Mesenchymal stem cell (in vitro differentiated cells and primary cell): ENCODE measurements at regions not wholly inside any gene's neighbourhood (a gene's known extent, or its start where the extent isn't known, plus 50 kb on each side); places are given as distances from the start of the nearest gene placed in this dataset.

Experiments
- DNase-seq: peaks from one replicate; pipeline ENCODE4 v3.0.0-alpha.2; 2013
- H2AFZ ChIP-seq: one replicate; pipeline ENCODE4 v1.6.1; 2013; ENCODE audit warnings: low read depth, mild to moderate bottlenecking, control low read depth, inconsistent platforms, low read length, moderate library complexity
- H2AK5ac ChIP-seq: 2 replicates; pipeline ENCODE4 v1.6.1; 2013; ENCODE audit warnings: low read length, moderate library complexity, mild to moderate bottlenecking, inconsistent platforms; ENCODE audit not compliant: severe bottlenecking
- H2BK120ac ChIP-seq: one replicate; pipeline ENCODE4 v1.6.1; 2013; ENCODE audit warnings: low read depth, mild to moderate bottlenecking, inconsistent platforms, low read length, moderate library complexity
- H2BK12ac ChIP-seq, 2 experiments: one replicate each; pipeline ENCODE4 v1.6.1; 2013; ENCODE audit warnings: inconsistent platforms in 2 of 2, low read length in 2 of 2, mild to moderate bottlenecking in 2 of 2, moderate library complexity in 2 of 2, control low read depth in 1 of 2
- H2BK15ac ChIP-seq: one replicate; pipeline ENCODE4 v1.6.1; 2013; ENCODE audit warnings: mild to moderate bottlenecking, low read depth, inconsistent platforms; ENCODE audit not compliant: poor library complexity, severe bottlenecking
- H2BK5ac ChIP-seq: 2 replicates; pipeline ENCODE4 v1.6.1; 2013; ENCODE audit warnings: low read depth, mild to moderate bottlenecking, low read length, control low read depth, inconsistent platforms; ENCODE audit not compliant: poor library complexity, severe bottlenecking
- H3K14ac ChIP-seq, 2 experiments: one replicate each; pipeline ENCODE4 v1.6.1; 2013; ENCODE audit warnings: inconsistent platforms in 2 of 2, low read length in 2 of 2, control low read depth in 1 of 2, mild to moderate bottlenecking in 1 of 2, moderate library complexity in 1 of 2
- H3K18ac ChIP-seq, 2 experiments: one replicate each; pipeline ENCODE4 v1.6.1; 2013; ENCODE audit warnings: inconsistent platforms in 2 of 2, low read length in 2 of 2, control low read depth in 1 of 2, low read depth in 1 of 2, mild to moderate bottlenecking in 1 of 2
- H3K23ac ChIP-seq, 2 experiments: one replicate each; pipeline ENCODE4 v1.6.1; 2013; ENCODE audit warnings: inconsistent platforms in 2 of 2, low read length in 2 of 2, mild to moderate bottlenecking in 2 of 2, moderate library complexity in 2 of 2, control low read depth in 1 of 2
- H3K27ac ChIP-seq: 2 replicates; pipeline ENCODE4 v1.5.1; 2013; ENCODE audit warnings: mild to moderate bottlenecking, moderate library complexity, low read length, control low read depth, inconsistent platforms; ENCODE audit not compliant: poor library complexity, severe bottlenecking
- H3K27me3 ChIP-seq, 2 experiments: 2 replicates each; pipeline versions ENCODE4 v1.6.1 to v1.7.0; 2013; ENCODE audit warnings: low read length in 2 of 2, mild to moderate bottlenecking in 2 of 2, moderate library complexity in 2 of 2, control low read depth in 1 of 2, inconsistent platforms in 1 of 2; ENCODE audit not compliant: control insufficient read depth in 1 of 2, insufficient read depth in 1 of 2
- H3K36me3 ChIP-seq, 2 experiments: 2 replicates each; pipeline versions ENCODE4 v1.6.1 to v1.7.0; 2013; ENCODE audit warnings: low read length in 2 of 2, control low read depth in 1 of 2, inconsistent platforms in 1 of 2, low read depth in 1 of 2, mild to moderate bottlenecking in 1 of 2; ENCODE audit not compliant: insufficient read depth in 2 of 2, control insufficient read depth in 1 of 2
- H3K4ac ChIP-seq, 2 experiments: one replicate each; pipeline ENCODE4 v1.6.1; 2013; ENCODE audit warnings: inconsistent platforms in 2 of 2, low read length in 2 of 2, mild to moderate bottlenecking in 2 of 2, moderate library complexity in 2 of 2, control low read depth in 1 of 2, low read depth in 1 of 2
- H3K4me1 ChIP-seq: 2 replicates; pipeline ENCODE4 v1.6.1; 2013; ENCODE audit warnings: low read depth, low read length, control low read depth; ENCODE audit not compliant: control insufficient read depth, insufficient read depth
- H3K4me2 ChIP-seq: 2 replicates; pipeline ENCODE4 v1.6.1; 2013; ENCODE audit warnings: low read length, mild to moderate bottlenecking, inconsistent platforms; ENCODE audit not compliant: poor library complexity, severe bottlenecking
- H3K4me3 ChIP-seq, 2 experiments: 2 replicates each; pipeline versions ENCODE4 v1.5.1 to v1.7.0; 2013; ENCODE audit warnings: low read length in 2 of 2, mild to moderate bottlenecking in 2 of 2, control low read depth in 1 of 2, low read depth in 1 of 2; ENCODE audit not compliant: insufficient read depth in 1 of 2
- H3K79me1 ChIP-seq: replicated peaks from 2 replicates; pipeline ENCODE4 v1.6.1; 2013; ENCODE audit warnings: mild to moderate bottlenecking, control low read depth, low read length, inconsistent platforms; ENCODE audit not compliant: poor library complexity, severe bottlenecking
- H3K9ac ChIP-seq: 2 replicates; pipeline ENCODE4 v1.7.0; 2013; ENCODE audit warnings: mild to moderate bottlenecking, low read length, moderate library complexity
- H3K9me3 ChIP-seq: 2 replicates; pipeline ENCODE4 v1.7.0; 2013; ENCODE audit warnings: mild to moderate bottlenecking, low read length; ENCODE audit not compliant: control insufficient read depth
- H4K8ac ChIP-seq: one replicate; pipeline ENCODE4 v1.6.1; 2013; ENCODE audit warnings: inconsistent platforms, mild to moderate bottlenecking, low read length, moderate library complexity
- H4K91ac ChIP-seq: one replicate; pipeline ENCODE4 v1.6.1; 2013; ENCODE audit warnings: mild to moderate bottlenecking, low read length, inconsistent platforms
- WGBS: methylation state at CpG from one replicate; pipeline ENCODE4 v1.1.7; 2013; ENCODE audit warnings: mixed read lengths; 5-methylcytosine and 5-hydroxymethylcytosine counted together

DNA sequence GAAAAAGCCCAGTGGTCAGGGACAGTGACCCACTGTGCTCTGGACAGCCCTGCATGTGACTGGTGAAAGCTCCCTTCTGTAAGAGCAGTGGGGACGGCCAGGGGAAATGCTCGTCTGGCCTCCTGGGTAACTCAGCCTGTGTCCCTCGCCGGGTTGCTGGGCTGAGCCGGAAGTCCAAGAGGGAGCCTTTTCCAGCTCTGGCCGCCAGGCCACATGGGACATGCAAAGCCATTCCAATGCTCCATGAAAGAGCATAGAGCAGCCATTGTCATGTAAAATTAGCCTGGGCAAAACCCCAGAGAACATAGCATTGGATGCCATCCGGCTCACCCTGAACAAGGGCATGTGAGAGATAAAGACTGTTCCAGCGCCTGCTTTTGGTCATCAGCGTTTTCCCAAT, 64.9 kb upstream of the ADRB1 start:
- no peak overlapping the region for H4K8ac ChIP-seq
- no peaks in the 10 kb centered on the region for H3K4me1 ChIP-seq
- H3K4me3 ChIP-seq, result no peak overlapping the region
- H3K27ac ChIP-seq, result no peak overlapping the region
- H2AK5ac ChIP-seq, result no peak overlapping the region
- 93% methylated on average over 9 of the region's 9 CpGs for WGBS
- peaks cover 0 to 14% of the 10 kb centered on the region in 2 experiments for H3K27me3 ChIP-seq
- H2BK15ac ChIP-seq, result no peak overlapping the region
- no peaks in the 10 kb centered on the region for H3K9me3 ChIP-seq
- H4K91ac ChIP-seq, result no peak overlapping the region
- H3K36me3 ChIP-seq, result no peaks in the 10 kb centered on the region
- no peak overlapping the region for H2BK12ac ChIP-seq
- H3K4me2 ChIP-seq, result no peak overlapping the region
- no peak for DNase-seq
- no peaks in the 10 kb centered on the region for H3K79me1 ChIP-seq
- no peak overlapping the region for H2BK5ac ChIP-seq
- no peak overlapping the region for H3K9ac ChIP-seq
- no peak overlapping the region for H3K4ac ChIP-seq
- no peak overlapping the region for H3K14ac ChIP-seq
- no peak overlapping the region for H2AFZ ChIP-seq
- H2BK120ac ChIP-seq, result no peak overlapping the region
- H3K18ac ChIP-seq, result no peak overlapping the region
- H3K23ac ChIP-seq, result no peak overlapping the region

DNA sequence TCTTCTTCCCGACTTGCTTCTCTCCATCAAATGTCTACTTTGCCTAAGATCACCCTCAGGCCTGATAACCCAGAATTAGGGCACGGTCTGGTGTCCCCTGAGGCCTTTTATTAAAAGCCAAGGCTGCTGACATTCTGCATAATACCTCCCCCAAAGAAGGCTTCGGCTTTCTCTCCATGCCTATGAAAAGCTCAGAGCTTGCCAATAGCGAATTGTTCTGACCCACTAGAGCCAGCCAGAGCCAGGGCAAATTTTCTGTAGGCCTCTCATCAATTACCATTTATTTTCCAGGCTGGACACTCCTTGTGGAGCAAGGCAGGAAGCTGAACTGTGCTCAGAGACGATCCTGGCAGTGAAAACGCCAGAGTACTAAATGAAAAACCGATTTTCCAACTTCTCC, 64.3 kb upstream of the ADRB1 start:
- Histone ChIP-seq H3K9me3 (no peaks in the 10 kb centered on the region), H4K91ac (no peak overlapping the region), H2BK15ac (no peak overlapping the region), H3K4me2 (no peak overlapping the region), H2BK120ac (no peak overlapping the region), H3K27me3 (peaks cover 0 to 19% of the 10 kb centered on the region in 2 experiments), H4K8ac (no peak overlapping the region), H3K9ac (no peak overlapping the region), H2BK5ac (no peak overlapping the region), H3K36me3 (no peaks in the 10 kb centered on the region), H2AFZ (no peak overlapping the region), H2BK12ac (no peak overlapping the region), H3K4me1 (no peaks in the 10 kb centered on the region), H3K27ac (no peak overlapping the region), H3K4me3 (no peak overlapping the region), H3K79me1 (no peaks in the 10 kb centered on the region), H3K23ac (no peak overlapping the region), H3K18ac (no peak overlapping the region), H2AK5ac (no peak overlapping the region), H3K14ac (no peak overlapping the region), H3K4ac (no peak overlapping the region)
- WGBS, result 83% methylated on average over 7 of the region's 7 CpGs
- DNase-seq, result no peak

DNA sequence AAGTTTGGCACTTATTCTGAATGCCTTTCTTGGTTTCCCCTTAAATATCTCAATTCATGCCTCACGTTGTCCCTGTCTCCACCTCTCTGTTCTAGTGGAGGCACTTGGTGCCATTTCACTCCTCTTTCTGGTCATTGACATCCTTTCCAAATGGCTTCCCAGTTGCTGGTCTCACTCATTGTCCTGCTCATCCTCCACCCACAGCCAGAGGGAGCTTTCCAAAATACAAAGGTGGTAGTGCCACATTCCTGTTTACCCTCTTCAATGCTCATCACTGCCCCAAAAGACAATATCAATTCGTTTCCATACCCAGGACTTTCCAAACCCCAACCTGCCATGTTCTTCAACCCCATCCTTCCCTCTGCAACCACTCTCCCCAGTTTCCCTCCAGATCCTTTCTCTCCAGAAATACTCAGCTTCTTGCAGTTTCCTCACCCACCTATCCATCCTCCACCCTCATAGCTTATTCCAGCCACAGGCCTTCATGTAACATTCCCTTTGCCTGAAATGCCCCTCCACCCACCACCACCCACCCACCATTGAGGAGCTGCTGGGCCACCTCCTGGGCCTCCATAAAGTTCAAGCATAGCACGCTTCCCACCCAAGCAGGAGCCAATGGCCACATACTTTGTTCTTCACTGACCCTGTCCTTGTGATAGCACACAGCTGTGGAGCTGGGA, 63.1 kb upstream of the ADRB1 start:
- H3K4me3 ChIP-seq, result no peak overlapping the region
- no peak overlapping the region for H3K4ac ChIP-seq
- no peak overlapping the region for H2BK120ac ChIP-seq
- no peaks in the 10 kb centered on the region for H3K9me3 ChIP-seq
- no peak overlapping the region for H2BK12ac ChIP-seq
- H3K27me3 ChIP-seq, result peaks cover 0 to 24% of the 10 kb centered on the region in 2 experiments
- H2AFZ ChIP-seq, result no peak overlapping the region
- no peak overlapping the region for H3K18ac ChIP-seq
- H3K27ac ChIP-seq, result no peak overlapping the region
- no peaks in the 10 kb centered on the region for H3K4me1 ChIP-seq
- no peak overlapping the region for H3K9ac ChIP-seq
- no peak overlapping the region for H2AK5ac ChIP-seq
- 87% methylated on average over 3 of the region's 3 CpGs for WGBS
- no peak overlapping the region for H3K23ac ChIP-seq
- H3K4me2 ChIP-seq, result no peak overlapping the region
- no peak overlapping the region for H4K8ac ChIP-seq
- no peaks in the 10 kb centered on the region for H3K79me1 ChIP-seq
- H4K91ac ChIP-seq, result no peak overlapping the region
- H2BK15ac ChIP-seq, result no peak overlapping the region
- no peak overlapping the region for H3K14ac ChIP-seq
- no peaks in the 10 kb centered on the region for H3K36me3 ChIP-seq
- DNase-seq, result no peak
- H2BK5ac ChIP-seq, result no peak overlapping the region

DNA sequence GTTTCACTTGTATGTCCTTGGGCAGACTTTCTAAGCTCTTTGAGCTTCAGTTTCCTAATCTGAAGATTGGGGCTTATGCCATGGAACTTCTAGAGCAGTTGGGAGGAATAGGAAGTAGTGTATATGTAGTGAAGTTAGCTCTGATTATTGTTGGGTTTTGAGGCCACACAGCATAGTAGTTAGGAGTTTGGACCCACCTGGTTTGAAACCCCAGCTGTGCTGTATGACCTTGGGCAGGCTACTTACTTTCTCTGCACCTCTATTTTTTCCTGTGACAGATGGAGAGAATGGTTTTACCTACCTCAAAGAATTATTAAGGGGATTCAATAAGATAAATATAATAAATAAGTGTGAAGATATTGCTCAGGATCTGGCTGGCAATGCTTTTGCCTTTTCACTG, 61.4 kb upstream of the ADRB1 start:
- Histone ChIP-seq H2AK5ac (no peak overlapping the region), H3K23ac (no peak overlapping the region), H2BK12ac (no peak overlapping the region), H3K36me3 (no peaks in the 10 kb centered on the region), H3K18ac (no peak overlapping the region), H2BK15ac (no peak overlapping the region), H3K14ac (no peak overlapping the region), H3K4ac (no peak overlapping the region), H3K9me3 (no peaks in the 10 kb centered on the region), H3K27me3 (peaks cover 0 to 24% of the 10 kb centered on the region in 2 experiments), H2BK120ac (no peak overlapping the region), H2AFZ (no peak overlapping the region), H2BK5ac (no peak overlapping the region), H3K4me2 (no peak overlapping the region), H4K91ac (no peak overlapping the region), H3K79me1 (no peaks in the 10 kb centered on the region), H3K4me3 (no peak overlapping the region), H3K9ac (no peak overlapping the region), H4K8ac (no peak overlapping the region), H3K4me1 (no peaks in the 10 kb centered on the region), H3K27ac (no peak overlapping the region)
- no peak for DNase-seq
